Stimulated activated naive B cell treated with anti-CD40 and anti-IgM and Interleukin-4, amounts not matched to agents 10 μg/mL and 1 μg/mL and 100 μg/mL, for 72 hours (primary cell): ENCODE measurements at regions not wholly inside any gene's neighbourhood (a gene's known extent, or its start where the extent isn't known, plus 50 kb on each side); places are given as distances from the start of the nearest gene placed in this dataset.

ENCODE experiments used
- ATAC-seq, 2 donors: fragments of 150-1000 bp; cut with Tn5 transposase; replicated peaks; 2 replicates each; pipeline ENCODE4 v1.10.0; 2021; ENCODE audit warnings: moderate library complexity in 1 of 2
- DNase-seq: peaks from one replicate; pipeline ENCODE4 v3.0.0; 2021
- H3K27ac Mint-ChIP-seq: one replicate; pipeline ENCODE4 v1.8.0; 2022; ENCODE audit warnings: mild to moderate bottlenecking, mixed read lengths
- H3K27me3 Mint-ChIP-seq, 2 donors: one replicate each; pipeline ENCODE4 v1.8.0; 2022; ENCODE audit warnings: mixed read lengths in 2 of 2
- H3K36me3 Mint-ChIP-seq, 2 donors: one replicate each; pipeline ENCODE4 v1.8.0; 2022; ENCODE audit warnings: mixed read lengths in 2 of 2, mild to moderate bottlenecking in 1 of 2
- H3K4me1 Mint-ChIP-seq, 2 donors: one replicate each; pipeline ENCODE4 v1.8.0; 2022; ENCODE audit warnings: mixed read lengths in 2 of 2, mild to moderate bottlenecking in 1 of 2
- H3K4me3 Mint-ChIP-seq, 2 donors: one replicate each; pipeline ENCODE4 v1.8.0; 2022; ENCODE audit warnings: mild to moderate bottlenecking in 2 of 2, mixed read lengths in 2 of 2, moderate library complexity in 1 of 2
- H3K9me3 Mint-ChIP-seq, 2 donors: one replicate each; pipeline ENCODE4 v1.8.0; 2022; ENCODE audit warnings: mixed read lengths in 2 of 2, mild to moderate bottlenecking in 1 of 2

DNA sequence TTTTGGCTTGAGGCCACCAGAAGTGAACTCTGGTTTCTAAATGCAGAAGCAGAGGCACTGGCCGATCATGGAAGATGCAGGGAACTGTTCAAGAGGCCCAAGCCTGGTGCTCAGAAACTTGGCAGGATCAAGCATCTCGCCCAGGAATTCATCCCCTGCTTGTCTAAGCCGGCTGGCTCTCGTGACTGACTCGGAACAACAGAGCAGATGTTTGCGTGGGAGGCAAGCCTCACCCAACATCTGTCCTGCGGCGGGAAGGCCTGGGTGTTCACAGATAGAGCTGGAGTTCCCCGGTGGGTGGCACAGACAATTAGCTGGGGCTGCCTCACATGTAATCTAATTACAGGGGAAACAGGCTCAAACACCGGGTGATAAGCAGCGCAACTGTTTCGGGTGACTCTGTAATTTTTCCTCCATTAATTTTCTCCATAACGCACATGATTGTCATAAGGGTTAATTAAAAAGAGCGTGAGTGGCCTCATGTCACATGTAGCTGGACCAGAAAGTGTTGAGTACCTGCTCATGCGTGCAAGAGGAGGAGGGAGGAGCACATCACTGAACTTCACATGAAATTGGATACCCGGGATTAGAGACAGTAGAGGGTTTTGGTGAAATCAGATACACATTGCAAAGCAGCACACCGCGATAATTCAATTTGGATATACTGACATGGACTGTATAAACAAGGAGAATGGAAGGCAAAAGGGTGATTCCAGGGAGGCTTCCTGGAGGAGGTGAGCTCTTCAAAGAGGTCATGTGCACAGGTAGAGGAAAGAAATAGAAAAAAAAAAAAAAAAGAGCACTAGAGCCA lies 180.0 kb downstream of the ETS2 start:
- H3K27ac Mint-ChIP-seq: peak overlapping the region; percentile 92

DNA sequence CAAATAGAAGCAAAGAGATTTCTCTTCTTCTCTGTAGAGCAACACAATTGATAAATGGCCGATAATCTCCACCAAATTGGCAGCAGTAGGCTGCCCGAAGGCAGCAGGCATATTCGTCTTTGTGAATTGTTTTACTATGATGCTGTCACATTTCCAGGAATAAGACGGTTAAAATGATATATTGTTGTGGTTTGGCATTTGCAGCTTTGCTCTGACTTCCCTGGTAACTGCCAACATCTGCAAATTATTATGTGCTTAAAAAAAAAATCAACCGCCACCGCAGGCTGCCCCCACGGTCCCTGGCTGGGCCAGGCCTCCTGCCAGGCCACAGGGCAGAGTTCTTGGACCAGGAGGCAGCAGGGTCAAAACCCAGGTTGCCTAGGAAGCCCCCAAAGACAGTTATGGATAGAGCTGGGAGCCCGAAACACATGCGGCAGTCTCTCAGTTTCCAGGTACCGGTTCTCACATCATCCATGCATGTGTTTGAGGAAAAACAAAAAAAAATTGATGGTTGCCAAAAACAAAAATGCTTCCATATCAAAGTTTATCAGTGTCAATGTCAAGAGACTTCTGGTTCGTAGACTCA lies 179.3 kb downstream of the ETS2 start:
- Mint-ChIP-seq H3K9me3 (no peaks in the 10 kb centered on the region), H3K4me1 (peaks cover 31 to 54% of the 10 kb centered on the region in 2 donors), H3K27ac (peak overlapping the region; percentile 92), H3K4me3 (peak overlapping the region; percentile 67 to 78), H3K36me3 (no peaks in the 10 kb centered on the region), H3K27me3 (peaks cover 59 to 79% of the 10 kb centered on the region in 2 donors)
- DNase-seq: peak; percentile 47
- ATAC-seq: peak; percentile 70 to 74

More for the DNA sequence above, 180.0 kb downstream of the ETS2 start:
- Mint-ChIP-seq H3K4me3 (peak overlapping the region; percentile 67 to 78), H3K9me3 (no peaks in the 10 kb centered on the region), H3K4me1 (peaks cover 31 to 55% of the 10 kb centered on the region in 2 donors), H3K27me3 (peaks cover 58 to 79% of the 10 kb centered on the region in 2 donors), H3K36me3 (no peaks in the 10 kb centered on the region)
- ATAC-seq (peak; percentile 86), DNase-seq (peak; percentile 75)

DNA sequence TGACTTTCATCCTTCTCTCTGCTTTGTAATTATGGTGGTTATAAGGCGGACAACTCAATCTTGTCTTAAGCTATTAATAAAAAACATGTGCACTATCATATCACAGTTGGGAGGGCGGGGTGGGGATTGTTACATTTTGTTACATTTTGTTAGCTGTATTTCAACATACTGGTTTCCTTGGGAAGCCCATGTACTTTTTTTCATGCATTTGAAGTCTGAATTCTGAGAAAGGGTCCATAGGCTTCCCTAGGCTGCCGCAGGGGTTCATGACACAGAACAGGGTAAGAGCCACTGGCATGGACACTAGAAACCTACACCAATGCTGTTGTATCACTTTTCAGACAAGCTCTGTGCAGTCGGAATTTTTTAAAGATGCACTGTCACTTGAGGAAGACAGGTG lies 178.8 kb downstream of the ETS2 start:
- Mint-ChIP-seq H3K27ac (peak overlapping the region; percentile 92), H3K9me3 (no peaks in the 10 kb centered on the region), H3K4me1 (peaks cover 31 to 54% of the 10 kb centered on the region in 2 donors), H3K4me3 (peak overlapping the region in 1 of 2 donors; percentile 78), H3K36me3 (no peaks in the 10 kb centered on the region), H3K27me3 (peaks cover 63 to 76% of the 10 kb centered on the region in 2 donors)
- peak; percentile 3 to 6 for ATAC-seq
- DNase-seq: no peak

DNA sequence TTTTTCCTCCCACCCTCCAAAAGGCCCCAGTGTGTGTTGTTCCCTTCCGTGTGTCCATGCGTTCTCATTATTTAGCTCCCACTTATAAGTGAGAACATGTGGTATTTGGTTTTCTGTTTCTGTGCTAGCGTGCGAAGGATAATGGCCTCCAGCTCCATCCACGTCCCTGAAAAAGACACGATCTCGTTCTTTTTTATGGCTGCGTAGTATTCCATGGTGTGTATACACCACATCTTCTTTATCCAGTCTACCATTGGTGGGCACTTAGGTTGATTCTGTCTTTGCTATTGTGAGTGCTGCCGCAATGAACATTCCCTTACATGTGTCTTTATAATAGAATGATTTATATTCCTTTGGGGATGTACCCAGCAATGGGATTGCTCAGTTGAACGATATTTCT lies 177.8 kb downstream of the ETS2 start:
- Mint-ChIP-seq H3K27ac (no peak overlapping the region), H3K27me3 (peaks cover 57 to 66% of the 10 kb centered on the region in 2 donors), H3K4me1 (peaks cover 28 to 48% of the 10 kb centered on the region in 2 donors), H3K9me3 (no peaks in the 10 kb centered on the region), H3K36me3 (no peaks in the 10 kb centered on the region), H3K4me3 (no peak overlapping the region)
- no peak for ATAC-seq
- DNase-seq: no peak

DNA sequence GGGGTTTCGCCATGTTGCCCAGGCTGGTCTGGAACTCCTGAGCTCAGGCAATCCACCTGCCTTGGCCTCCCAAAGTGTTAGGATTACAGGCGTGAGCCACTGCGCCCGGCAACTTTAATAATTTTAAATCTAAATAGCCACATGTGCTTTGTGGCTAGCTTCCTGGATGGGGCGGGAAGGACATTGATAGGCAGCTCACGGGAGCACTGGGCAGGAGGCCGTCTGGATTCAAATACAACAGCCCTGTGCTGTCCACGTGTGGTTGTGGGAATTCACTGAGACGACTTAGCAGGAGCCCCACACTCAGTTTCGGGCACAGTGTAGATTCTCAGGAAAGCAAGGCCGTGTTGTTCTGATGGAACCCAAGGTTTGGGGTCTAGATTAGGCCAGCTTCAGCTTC lies 177.1 kb downstream of the ETS2 start:
- peaks cover 25 to 45% of the 10 kb centered on the region in 2 donors for H3K4me1 Mint-ChIP-seq
- no peaks in the 10 kb centered on the region for H3K9me3 Mint-ChIP-seq
- ATAC-seq (no peak), DNase-seq (no peak)
- H3K27me3 Mint-ChIP-seq: peaks cover 49 to 59% of the 10 kb centered on the region in 2 donors
- no peak overlapping the region for H3K27ac Mint-ChIP-seq
- H3K4me3 Mint-ChIP-seq: no peak overlapping the region
- H3K36me3 Mint-ChIP-seq: no peaks in the 10 kb centered on the region

DNA sequence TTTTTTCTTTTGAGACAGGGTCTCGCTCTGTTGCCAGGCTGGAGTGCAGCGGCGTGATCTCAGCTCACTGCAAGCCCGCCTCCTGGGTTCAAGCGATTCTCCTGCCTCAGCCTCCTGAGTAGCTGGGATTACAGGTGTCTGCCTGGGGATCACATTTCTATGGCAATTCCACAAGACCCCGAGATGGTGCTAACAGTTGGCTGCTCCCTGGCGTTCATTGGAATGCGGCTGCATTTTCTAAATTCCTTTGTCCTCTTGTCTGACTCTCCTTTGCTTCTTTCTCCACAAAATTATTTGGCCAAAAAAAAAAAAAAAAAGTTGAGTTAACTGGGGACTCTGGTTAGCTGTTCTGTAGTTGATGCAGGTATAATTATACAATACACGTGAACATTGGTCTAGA lies 176.4 kb downstream of the ETS2 start:
- H3K36me3 Mint-ChIP-seq: no peaks in the 10 kb centered on the region
- H3K9me3 Mint-ChIP-seq: no peaks in the 10 kb centered on the region
- H3K4me3 Mint-ChIP-seq: no peak overlapping the region
- no peak overlapping the region for H3K27ac Mint-ChIP-seq
- no peak for ATAC-seq
- no peak for DNase-seq
- H3K4me1 Mint-ChIP-seq: peaks cover 25 to 45% of the 10 kb centered on the region in 2 donors
- peaks cover 45 to 54% of the 10 kb centered on the region in 2 donors for H3K27me3 Mint-ChIP-seq

DNA sequence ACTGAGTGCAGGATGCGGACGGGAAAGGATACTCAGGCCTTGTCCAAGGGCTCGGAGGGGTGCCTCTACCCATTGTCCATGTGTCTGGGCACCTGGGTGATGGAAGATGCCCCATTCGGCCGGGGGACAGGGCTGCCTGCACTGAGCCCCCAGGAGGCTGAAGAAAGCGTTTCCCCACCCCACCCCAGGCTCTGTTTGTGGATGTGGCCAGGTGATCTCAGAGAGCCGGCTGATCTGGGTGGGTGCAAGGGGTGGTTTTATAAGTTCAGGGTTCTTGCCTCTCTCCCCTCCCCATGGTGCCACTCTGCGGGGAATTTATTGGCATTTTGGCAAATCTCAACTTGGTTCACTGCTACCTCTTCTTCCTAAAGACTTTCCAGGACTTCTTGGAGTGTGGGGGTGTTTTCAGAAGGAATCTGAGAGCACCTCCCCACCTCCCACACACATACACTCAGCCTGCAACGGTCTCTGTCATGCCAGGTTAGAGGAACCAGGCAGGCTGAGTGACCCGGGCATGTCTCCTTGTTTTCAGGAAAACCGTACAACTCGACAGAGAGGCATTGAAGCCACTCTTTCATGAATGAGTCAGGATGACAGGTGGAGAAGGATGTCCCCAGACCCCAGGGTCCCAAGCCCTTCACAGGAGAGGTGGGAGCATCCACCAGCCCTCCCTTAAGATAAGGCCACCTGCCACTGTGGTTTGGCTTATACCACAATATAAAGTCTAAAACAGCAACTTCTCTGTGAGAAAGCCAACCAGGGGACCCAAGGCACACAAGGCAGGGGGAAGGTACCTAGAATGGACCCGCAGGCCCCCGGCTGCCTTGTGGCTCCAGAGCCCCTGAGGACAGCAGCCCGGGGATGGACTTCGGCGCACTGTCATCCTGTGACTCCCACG lies 174.9 kb downstream of the ETS2 start:
- Mint-ChIP-seq H3K36me3 (no peaks in the 10 kb centered on the region), H3K4me3 (no peak overlapping the region), H3K4me1 (peaks cover 19 to 37% of the 10 kb centered on the region in 2 donors), H3K27ac (no peak overlapping the region), H3K9me3 (no peaks in the 10 kb centered on the region), H3K27me3 (peaks cover 41 to 43% of the 10 kb centered on the region in 2 donors)
- ATAC-seq (no peak), DNase-seq (no peak)

DNA sequence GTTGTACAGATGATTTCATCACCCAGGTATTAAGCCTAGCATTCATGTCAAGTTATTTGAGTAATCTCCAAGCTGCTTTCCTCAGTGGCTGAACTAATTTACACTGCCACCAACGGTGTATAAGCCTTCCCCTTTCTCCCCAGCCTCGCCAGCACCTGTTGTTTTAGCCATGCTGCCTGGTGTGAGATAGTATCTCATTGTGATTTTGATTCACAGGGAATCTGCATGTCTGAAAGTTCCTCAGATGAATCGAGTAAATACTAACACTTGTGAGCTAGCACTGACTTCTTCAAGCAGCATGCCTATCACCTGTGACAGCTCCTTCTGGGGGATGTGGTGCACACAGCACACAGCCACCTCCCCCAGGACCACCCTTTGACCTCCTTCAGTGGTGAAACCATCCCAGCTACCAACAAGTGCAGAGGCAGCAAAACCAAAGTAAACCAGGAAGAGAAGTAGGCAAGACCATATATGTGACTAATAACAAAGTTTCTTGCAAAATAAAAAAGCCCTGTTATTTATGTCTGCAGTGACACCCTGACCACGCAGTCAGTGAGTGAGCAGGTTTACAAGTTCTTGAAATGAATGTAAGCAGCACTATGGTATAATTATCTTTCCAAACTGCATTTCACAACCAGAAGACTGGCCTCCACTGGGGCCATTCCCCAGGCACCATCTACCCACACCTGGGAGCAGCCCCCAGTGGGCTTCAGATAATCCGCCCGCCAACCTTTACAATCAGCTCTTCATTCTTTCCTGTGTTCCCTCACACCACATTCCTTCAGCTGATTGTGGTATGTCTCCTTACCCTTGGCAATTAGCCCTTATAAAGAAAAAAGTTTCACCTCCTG lies 173.8 kb downstream of the ETS2 start:
- no peak for DNase-seq
- Mint-ChIP-seq H3K27ac (no peak overlapping the region), H3K9me3 (no peaks in the 10 kb centered on the region), H3K4me3 (no peak overlapping the region), H3K27me3 (peaks cover 33 to 39% of the 10 kb centered on the region in 2 donors), H3K4me1 (peaks cover 8 to 26% of the 10 kb centered on the region in 2 donors), H3K36me3 (no peaks in the 10 kb centered on the region)
- peak; percentile 58 to 73 for ATAC-seq

DNA sequence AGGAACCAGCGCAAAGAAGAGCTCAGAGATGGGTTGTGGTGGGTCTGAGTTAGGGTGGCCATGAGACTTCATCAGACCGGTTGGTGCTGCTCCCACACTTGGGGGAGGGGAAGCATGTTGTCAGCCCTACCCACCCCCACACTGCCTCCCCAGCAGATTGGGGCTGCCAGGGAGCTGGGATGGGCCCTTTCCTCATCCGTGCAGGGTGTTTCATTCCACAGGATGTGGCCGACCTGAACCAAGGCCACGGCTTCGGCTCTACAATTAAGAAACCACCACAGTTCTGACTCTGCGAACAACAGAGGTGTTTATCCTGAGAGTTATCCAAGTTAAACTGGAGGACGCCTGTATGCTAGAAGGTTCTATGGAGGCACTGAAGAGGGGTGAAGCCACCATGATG lies 171.2 kb downstream of the ETS2 start:
- no peak overlapping the region for H3K27ac Mint-ChIP-seq
- no peaks in the 10 kb centered on the region for H3K9me3 Mint-ChIP-seq
- H3K4me3 Mint-ChIP-seq: no peak overlapping the region
- peaks cover 5 to 24% of the 10 kb centered on the region in 2 donors for H3K4me1 Mint-ChIP-seq
- no peaks in the 10 kb centered on the region for H3K36me3 Mint-ChIP-seq
- no peak for ATAC-seq
- peaks cover 19 to 25% of the 10 kb centered on the region in 2 donors for H3K27me3 Mint-ChIP-seq
- no peak for DNase-seq

DNA sequence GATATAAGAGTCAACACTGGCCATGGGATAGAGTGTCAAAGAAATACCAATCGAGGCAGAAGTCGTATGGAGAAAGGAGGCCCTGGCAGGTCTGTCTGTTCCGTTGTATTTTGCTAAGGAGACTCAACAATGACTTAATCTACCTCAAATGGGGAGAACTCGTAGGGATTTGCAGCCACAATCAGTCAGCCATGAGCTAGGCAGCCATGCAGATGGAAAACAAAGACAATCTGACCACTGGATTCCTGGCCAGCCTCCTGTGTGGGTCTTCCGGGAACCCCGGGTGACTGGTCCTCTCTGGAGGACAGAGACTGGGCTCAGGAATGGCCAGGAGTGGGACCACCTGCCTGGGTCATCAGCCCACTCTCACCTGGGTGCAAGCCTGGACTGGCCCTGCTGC lies 167.8 kb downstream of the ETS2 start:
- no peaks in the 10 kb centered on the region for H3K9me3 Mint-ChIP-seq
- H3K27me3 Mint-ChIP-seq: peaks cover 0 to 4% of the 10 kb centered on the region in 2 donors
- DNase-seq (no peak), ATAC-seq (no peak)
- no peak overlapping the region for H3K27ac Mint-ChIP-seq
- no peaks in the 10 kb centered on the region for H3K36me3 Mint-ChIP-seq
- no peak overlapping the region for H3K4me3 Mint-ChIP-seq
- no peaks in the 10 kb centered on the region for H3K4me1 Mint-ChIP-seq

DNA sequence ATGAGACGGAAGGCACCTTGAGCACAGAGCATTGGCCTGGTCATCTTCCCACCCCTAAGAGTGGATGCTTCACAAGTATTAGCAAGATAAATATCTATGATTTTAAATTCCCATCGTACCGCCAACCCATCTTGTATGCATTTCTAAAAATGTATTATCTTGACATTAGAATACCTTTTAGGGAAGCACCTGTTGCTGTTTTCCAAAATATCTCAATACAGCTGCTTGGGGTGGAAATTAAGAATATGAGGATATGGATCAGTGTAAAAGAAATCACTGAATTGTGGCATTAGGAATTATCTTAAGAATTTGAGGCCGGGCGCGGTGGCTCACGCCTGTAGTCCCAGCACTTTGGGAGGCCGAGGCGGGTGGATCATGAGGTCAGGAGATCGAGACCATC lies 166.3 kb downstream of the ETS2 start:
- Mint-ChIP-seq H3K27me3 (peaks cover 0 to 9% of the 10 kb centered on the region in 2 donors), H3K27ac (no peak overlapping the region)

DNA sequence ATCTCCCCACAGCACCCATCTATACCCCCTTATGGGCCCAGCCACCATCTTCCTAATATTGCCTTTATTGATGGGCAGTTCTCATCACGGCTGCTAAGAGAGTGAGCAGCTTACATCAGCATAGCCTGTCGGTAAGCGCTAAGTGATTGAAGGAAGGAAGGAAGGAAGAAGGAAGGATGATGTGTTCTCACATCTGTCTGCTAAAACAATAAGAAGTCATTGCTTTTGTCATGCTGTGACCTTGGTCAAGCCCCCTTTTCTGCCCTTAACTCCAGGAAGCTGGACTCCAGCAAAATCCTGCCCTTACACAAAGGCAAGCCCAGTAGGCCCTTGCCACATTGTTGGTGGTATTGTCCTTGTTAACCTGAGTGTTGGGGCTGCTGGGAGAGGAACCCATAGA lies 165.0 kb downstream of the ETS2 start:
- no peak overlapping the region for H3K27ac Mint-ChIP-seq
- H3K4me3 Mint-ChIP-seq: no peak overlapping the region
- no peaks in the 10 kb centered on the region for H3K36me3 Mint-ChIP-seq
- no peaks in the 10 kb centered on the region for H3K4me1 Mint-ChIP-seq
- H3K9me3 Mint-ChIP-seq: no peaks in the 10 kb centered on the region
- peaks cover 0 to 5% of the 10 kb centered on the region in 2 donors for H3K27me3 Mint-ChIP-seq
- DNase-seq: no peak
- no peak for ATAC-seq

More for the DNA sequence above, 166.3 kb downstream of the ETS2 start:
- DNase-seq: no peak
- Mint-ChIP-seq H3K36me3 (no peaks in the 10 kb centered on the region), H3K4me3 (no peak overlapping the region), H3K4me1 (no peaks in the 10 kb centered on the region), H3K9me3 (no peaks in the 10 kb centered on the region)
- ATAC-seq: no peak

DNA sequence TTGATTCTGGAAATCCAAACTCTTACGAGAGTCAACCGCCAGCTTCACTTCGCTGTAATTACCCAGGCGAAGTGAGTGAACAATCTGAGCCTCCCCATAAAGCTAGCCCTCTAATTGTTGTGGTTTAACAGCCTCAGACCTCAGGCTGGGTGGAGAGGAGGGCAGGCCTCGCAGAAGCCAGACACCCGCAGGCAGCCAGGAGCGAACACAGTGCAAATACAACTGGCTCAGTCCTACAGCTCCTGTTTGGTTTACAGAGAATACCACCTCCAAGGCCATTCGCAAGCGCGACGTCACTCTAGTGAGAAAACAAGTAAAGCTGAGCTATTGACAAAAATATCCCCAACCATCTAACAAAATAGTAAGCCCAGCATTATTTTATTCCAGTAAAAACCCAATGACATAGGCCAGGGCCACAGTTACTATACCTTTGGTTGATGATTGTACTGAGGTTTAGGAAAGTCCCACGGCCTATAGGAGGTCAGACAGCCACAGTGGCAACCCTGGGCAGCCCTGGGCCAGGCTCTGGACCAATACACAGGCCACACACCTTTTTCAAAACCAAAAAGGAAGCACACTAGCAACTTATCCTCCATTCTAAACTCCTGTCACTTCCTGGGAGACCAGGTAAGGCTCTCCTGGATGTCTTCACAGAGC lies 163.3 kb downstream of the ETS2 start:
- DNase-seq (no peak), ATAC-seq (no peak)
- H3K4me3 Mint-ChIP-seq: no peak overlapping the region
- no peaks in the 10 kb centered on the region for H3K4me1 Mint-ChIP-seq
- no peaks in the 10 kb centered on the region for H3K36me3 Mint-ChIP-seq
- H3K27ac Mint-ChIP-seq: peak overlapping the region; percentile 37
- H3K9me3 Mint-ChIP-seq: no peaks in the 10 kb centered on the region
- peaks cover 0 to 5% of the 10 kb centered on the region in 2 donors for H3K27me3 Mint-ChIP-seq
